Right cardiac atrium (tissue), 5 donors: ENCODE measurements at regions not wholly inside any gene's neighbourhood (a gene's known extent, or its start where the extent isn't known, plus 50 kb on each side); places are given as distances from the start of the nearest gene placed in this dataset.
"Not testable (repeated sequence)": the region's sequence is repeated elsewhere in the genome, so short reads cannot be mapped to it uniquely, and the experiment has no call there.

Source experiments
- ATAC-seq, 2 donors: fragments of 200-7000 bp; cut with Tn5 transposase; one replicate each; pipeline versions ENCODE4 v1.8.0 to v1.9.1; 2020; ENCODE audit warnings: moderate library complexity in 2 of 2, mild to moderate bottlenecking in 1 of 2
- DNase-seq, 3 donors: peaks; one replicate each; pipeline ENCODE4 v3.0.0-alpha.2; 2020
- H3K27ac ChIP-seq: one replicate; pipeline ENCODE4 v1.5.1; 2013; ENCODE audit warnings: mild to moderate bottlenecking, low read length, control low read depth, moderate library complexity
- H3K27me3 ChIP-seq: one replicate; pipeline ENCODE4 v1.6.1; 2013; ENCODE audit not compliant: control insufficient read depth, insufficient read depth
- H3K4me1 ChIP-seq: one replicate; pipeline ENCODE4 v1.6.1; 2013; ENCODE audit warnings: low read length; ENCODE audit not compliant: control insufficient read depth, insufficient read depth
- H3K4me3 ChIP-seq: one replicate; pipeline ENCODE4 v1.5.1; 2013; ENCODE audit warnings: low read length, control low read depth
- H3K9me3 ChIP-seq: one replicate; pipeline ENCODE4 v1.6.1; 2013; ENCODE audit warnings: low read length; ENCODE audit not compliant: control insufficient read depth
- WGBS: extraction: QIAGEN DNeasy Blood & Tissue Kit; methylation state at CpG from one replicate; pipeline ENCODE4 v1.1.7; 2013; 5-methylcytosine and 5-hydroxymethylcytosine counted together
- intact Hi-C, 4 donors: fragments of 100-400 bp; cut with DNase I; formaldehyde crosslinking; loops; one replicate each; pipeline versions ENCODE4 v1.11.0 to v1.14.0; 2022 to 2023
- donor health status: healthy with polysubstance abuse.
- donor health status: DM: no; HTN: yes; CAD: no.
- donor health status: DM: no; HTN: no; CAD: no.
- donor health status: DM: no; HTN: yes; CAD: no; lungs with severe emphysema.
- donor health status: DM: yes; HTN: yes; CAD: no.

DNA sequence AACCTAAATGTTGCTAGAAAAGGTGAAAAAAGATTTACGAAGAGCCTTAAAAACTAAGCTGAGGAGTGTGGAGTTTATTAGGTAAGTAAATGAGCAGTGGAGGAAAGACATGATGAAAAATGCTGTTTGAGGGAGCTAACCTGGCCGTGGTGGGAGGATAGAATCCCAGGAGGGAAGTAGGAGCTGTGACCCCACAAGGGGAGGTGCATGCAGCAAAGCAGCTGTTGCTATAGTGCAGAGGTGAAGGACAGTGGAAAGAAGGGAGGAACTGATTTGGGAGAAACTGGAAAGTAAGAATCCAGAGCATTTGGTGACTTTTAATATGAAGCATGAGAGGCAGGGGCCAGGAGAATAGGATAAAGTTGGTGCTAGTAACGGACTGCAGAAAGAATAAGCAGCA is 271.7 kb upstream of the ADGRL2 start:
- ATAC-seq (no peak), DNase-seq (no peak)
- Histone ChIP-seq H3K27ac (no peak overlapping the region), H3K9me3 (no peaks in the 10 kb centered on the region), H3K4me3 (no peak overlapping the region), H3K4me1 (peaks cover 3% of the 10 kb centered on the region), H3K27me3 (no peaks in the 10 kb centered on the region)
- WGBS: 44% methylated on average over 3 of the region's 3 CpGs
- intact Hi-C loops: no loop called here

DNA sequence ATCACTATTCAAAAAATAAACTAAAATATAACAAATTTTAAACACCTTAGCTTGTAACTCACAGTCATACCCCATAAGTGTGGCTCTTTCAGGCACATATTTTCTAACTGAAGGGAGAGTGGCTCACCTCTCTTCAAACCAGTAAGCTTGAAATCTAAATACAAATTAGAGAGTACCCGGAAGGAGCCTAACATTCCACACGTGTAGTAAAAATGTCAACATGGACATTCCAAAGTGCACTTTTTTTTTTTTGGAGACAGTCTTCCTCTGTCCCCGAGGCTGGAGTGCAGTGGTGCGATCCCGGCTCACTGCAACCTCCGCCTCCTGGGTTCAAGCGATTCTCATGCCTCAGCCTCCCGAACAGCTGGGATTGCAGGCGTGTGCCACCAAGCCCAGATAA is 275.6 kb upstream of the ADGRL2 start:
- ATAC-seq: no peak
- 80% methylated on average over 9 of the region's 9 CpGs for WGBS
- no peaks in the 10 kb centered on the region for H3K9me3 ChIP-seq
- no peak for DNase-seq
- H3K27me3 ChIP-seq: no peaks in the 10 kb centered on the region
- H3K4me3 ChIP-seq: no peak overlapping the region
- no peak overlapping the region for H3K27ac ChIP-seq
- intact Hi-C loops: no loop called here
- peaks cover 3% of the 10 kb centered on the region for H3K4me1 ChIP-seq

DNA sequence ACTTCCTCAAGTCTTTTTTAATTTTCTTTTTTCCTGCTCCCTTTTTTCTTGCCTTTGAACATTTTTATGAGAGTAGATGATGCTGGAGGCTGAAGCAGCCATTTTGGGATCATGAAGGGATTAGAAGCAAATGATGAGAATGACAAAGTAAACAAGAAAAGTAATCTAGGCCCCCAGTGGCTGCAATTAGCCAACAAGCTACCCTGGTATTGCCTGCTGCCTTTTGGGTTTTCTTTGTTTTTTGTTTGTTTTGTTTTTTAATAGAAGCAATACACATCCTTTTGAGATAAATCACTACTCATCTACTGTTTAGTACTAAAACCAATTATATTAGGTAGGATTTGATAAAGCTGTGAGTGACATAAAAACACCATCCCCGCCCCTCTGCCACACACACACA is 280.7 kb upstream of the ADGRL2 start:
- DNase-seq (no peak), ATAC-seq (no peak)
- intact Hi-C loops: no loop called here
- Histone ChIP-seq H3K4me3 (no peak overlapping the region), H3K4me1 (no peaks in the 10 kb centered on the region), H3K9me3 (no peaks in the 10 kb centered on the region), H3K27ac (no peak overlapping the region), H3K27me3 (no peaks in the 10 kb centered on the region)
- WGBS: 97% methylated on average over 1 of the region's 1 CpG

DNA sequence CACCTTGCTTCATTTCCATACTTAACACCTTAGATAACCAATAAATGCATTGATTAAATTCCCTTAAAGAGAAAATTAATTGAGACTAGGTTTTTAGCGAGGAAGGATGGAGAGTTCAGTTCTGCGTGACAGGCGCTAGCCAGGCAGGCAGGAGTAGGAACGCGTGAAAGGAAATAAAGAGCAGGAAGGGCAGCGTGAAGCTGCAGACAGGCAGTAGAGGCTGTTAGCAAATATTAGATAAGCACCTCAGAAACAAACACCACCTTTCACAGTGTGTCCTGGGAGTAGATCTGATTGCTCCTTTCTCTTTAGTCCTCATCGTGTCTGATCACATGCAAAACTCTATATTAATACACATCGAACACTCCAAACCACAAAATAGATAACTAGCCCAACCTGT is 282.7 kb upstream of the ADGRL2 start:
- Histone ChIP-seq H3K4me1 (no peaks in the 10 kb centered on the region), H3K4me3 (no peak overlapping the region), H3K27ac (no peak overlapping the region), H3K9me3 (no peaks in the 10 kb centered on the region), H3K27me3 (no peaks in the 10 kb centered on the region)
- intact Hi-C loops: no loop called here
- DNase-seq: no peak
- WGBS: 32% methylated on average over 8 of the region's 8 CpGs
- ATAC-seq: peak; percentile 45 to 82

DNA sequence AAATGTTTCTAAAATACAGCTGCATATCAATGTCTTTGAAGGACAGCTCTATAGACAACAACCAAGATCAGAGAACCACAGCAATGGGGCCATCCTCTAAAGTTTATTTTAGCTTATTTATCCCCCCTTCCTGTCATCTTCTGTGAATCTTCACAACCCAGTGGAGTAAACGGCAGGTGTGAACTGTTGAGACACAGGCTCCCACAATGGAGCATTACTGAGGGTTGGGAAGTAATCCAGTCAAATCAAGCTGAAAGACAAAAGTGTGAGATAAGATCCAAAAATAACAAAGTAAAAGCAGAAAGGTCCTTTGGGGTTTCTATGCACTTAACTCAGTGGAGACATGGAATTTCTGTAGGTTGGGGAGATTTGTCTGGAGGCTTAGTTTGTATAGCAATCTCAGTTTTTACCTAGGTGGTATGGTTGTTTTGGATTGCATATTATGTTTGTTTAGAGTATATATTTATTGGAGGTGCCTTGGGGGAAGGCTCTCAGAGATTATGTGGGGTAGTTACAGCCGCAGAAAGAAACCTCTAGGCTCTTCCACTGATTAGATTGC is 286.9 kb upstream of the ADGRL2 start:
- WGBS: 39% methylated on average over 2 of the region's 2 CpGs
- ATAC-seq (no peak), DNase-seq (no peak)
- intact Hi-C loops: no loop called here
- Histone ChIP-seq H3K4me1 (peaks cover 3% of the 10 kb centered on the region), H3K9me3 (no peaks in the 10 kb centered on the region), H3K27ac (no peak overlapping the region), H3K27me3 (no peaks in the 10 kb centered on the region), H3K4me3 (no peak overlapping the region)

DNA sequence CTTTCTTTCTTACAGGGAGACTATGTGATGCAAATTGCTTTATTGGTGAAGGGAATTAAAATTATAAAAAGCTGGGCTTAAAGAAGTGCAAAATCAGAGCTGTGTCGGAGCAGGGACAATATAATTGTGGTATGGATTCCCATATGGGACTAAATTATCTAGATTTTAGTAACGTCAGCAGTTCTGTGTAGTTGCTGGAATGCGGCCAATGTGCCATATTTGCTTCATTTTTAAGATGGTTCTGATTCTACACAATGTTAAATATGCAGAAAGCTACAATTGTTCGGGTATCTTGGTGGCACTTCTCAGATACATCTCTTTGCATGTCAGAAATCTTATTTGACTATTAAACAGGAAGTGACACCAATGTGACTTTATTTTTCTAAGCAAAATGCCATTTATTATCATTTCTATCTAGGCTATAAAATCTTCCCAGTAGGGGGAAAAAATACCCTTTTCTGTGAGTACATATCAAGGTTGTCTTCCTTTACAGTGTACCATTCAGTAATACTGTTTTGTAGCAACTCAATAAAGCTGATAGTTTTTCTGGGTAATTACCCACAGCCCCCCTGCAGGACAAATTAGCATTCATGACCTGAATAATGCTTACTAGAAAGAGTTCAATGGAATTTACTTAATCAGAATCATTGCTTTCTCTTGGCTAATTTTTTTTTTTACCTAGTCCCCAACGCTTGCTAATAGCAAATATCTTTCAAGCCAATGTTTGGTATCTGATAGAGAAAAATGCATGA is 288.3 kb upstream of the ADGRL2 start:
- DNase-seq (no peak), ATAC-seq (no peak)
- Histone ChIP-seq H3K4me1 (peaks cover 3% of the 10 kb centered on the region), H3K27me3 (no peaks in the 10 kb centered on the region), H3K27ac (no peak overlapping the region), H3K9me3 (no peaks in the 10 kb centered on the region), H3K4me3 (no peak overlapping the region)
- intact Hi-C loops: no loop called here
- WGBS: 68% methylated on average over 5 of the region's 5 CpGs

DNA sequence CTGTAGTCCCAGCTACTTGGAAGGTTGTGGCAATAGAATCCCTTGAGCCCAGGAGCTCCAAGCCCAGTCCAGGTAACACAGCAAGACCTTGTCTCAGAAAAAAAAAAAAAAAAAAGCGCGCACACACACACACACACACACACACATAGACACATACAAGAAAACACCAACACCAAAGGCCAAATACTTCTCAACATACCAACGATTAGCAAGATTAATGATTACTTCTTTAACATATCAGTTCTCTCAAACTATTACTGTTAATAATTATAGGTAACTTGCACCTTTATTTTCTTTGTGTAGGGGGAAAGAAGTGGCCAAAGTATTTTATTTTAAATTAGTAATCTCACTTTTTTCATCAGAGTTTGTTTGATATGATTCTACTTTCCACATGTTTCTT is 289.5 kb upstream of the ADGRL2 start:
- no peak for DNase-seq
- no peak overlapping the region for H3K4me3 ChIP-seq
- no peak overlapping the region for H3K27ac ChIP-seq
- no peaks in the 10 kb centered on the region for H3K27me3 ChIP-seq
- intact Hi-C loops: no loop called here
- no peak for ATAC-seq
- peaks cover 3% of the 10 kb centered on the region for H3K4me1 ChIP-seq
- H3K9me3 ChIP-seq: no peaks in the 10 kb centered on the region
- 96% methylated on average over 3 of the region's 3 CpGs for WGBS

DNA sequence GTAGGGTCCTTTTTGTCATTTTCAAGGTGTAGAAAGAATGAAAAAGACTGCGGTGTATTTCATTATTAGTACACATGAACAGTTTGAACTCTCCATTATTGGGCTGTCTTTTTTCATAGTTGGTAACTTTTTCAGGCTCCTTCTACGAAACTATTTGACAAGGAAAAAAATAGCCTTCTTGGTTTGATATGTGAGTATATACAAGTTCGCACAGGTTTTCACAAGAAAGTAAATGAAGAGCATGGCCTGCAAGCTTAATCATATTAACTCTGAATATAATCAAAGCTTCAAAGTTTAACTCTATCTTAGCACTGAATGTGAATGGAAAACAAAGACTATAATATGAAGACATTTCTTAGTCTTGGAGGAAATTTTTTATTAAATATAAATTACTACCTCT is 290.0 kb upstream of the ADGRL2 start:
- Histone ChIP-seq H3K27ac (no peak overlapping the region), H3K4me1 (peaks cover 3% of the 10 kb centered on the region), H3K9me3 (no peaks in the 10 kb centered on the region), H3K27me3 (no peaks in the 10 kb centered on the region), H3K4me3 (no peak overlapping the region)
- ATAC-seq: no peak
- WGBS: 92% methylated on average over 3 of the region's 3 CpGs
- no peak for DNase-seq
- intact Hi-C loops: no loop called here

DNA sequence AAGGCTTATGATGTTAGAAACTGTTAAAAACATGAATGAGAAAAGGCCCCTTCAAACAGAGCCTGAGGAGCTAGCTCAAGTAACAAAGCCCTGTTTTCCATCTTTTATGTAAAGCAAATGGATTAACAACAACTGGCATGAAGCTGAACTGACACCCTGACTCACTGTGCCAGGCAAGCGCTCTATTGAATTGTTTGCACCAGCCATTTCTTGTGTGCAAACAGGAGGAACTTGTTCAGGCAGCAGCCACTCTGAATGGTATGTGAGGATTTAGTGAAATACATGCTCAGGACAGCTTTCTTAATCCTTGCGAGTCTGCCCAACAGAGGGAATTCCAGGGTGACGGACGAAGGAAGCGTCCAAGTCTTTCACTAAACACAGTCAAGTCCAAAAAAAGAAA is 291.1 kb upstream of the ADGRL2 start:
- Histone ChIP-seq H3K4me3 (no peak overlapping the region), H3K27ac (no peak overlapping the region), H3K9me3 (no peaks in the 10 kb centered on the region), H3K4me1 (peaks cover 3% of the 10 kb centered on the region), H3K27me3 (no peaks in the 10 kb centered on the region)
- ATAC-seq (no peak), DNase-seq (peak in 1 of 3 donors; percentile 10)
- WGBS: 62% methylated on average over 5 of the region's 5 CpGs
- intact Hi-C loops: no loop called here

DNA sequence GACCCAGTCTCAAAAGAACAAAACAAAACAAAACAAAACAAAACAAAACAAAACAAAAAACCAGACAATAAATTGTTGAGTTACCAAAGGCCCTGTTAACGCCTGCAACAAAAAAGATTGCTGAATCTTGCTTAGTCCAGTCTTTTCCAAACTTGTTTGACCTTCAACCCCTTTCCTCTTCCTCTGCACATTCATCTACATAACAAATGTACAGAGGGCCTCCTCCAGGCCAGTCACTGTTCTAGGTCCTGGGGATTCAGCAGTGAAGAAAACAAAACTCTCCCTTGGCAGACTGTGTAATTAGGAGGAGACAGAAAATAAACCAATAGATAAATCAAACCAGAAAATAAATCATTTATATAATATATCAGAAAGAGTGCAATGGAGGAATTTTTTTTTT is 294.0 kb upstream of the ADGRL2 start:
- no peaks in the 10 kb centered on the region for H3K9me3 ChIP-seq
- no peak overlapping the region for H3K27ac ChIP-seq
- intact Hi-C loops: no loop called here
- H3K4me3 ChIP-seq: no peak overlapping the region
- ATAC-seq (no peak), DNase-seq (no peak)
- no peaks in the 10 kb centered on the region for H3K27me3 ChIP-seq
- peaks cover 3% of the 10 kb centered on the region for H3K4me1 ChIP-seq
- 89% methylated on average over 1 of the region's 1 CpG for WGBS

DNA sequence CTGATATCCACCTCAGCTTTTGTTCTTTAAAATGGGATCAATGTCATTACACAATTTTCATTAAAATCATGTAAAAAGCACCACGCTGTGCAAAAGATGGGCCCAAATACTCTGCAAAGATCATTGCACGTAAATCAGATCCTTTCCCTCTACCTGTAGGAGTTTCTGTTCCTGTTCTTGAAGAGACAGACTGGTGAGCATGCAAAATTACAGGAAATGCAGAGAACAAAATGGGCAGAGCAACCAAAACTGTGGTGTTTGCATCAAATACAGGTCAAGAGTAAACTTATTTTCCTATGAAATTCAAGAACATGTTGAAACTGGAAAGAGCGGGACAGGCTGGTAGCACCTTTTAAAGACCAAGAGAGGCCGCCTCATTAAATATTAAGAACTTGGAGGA is 294.9 kb upstream of the ADGRL2 start:
- Histone ChIP-seq H3K4me3 (no peak overlapping the region), H3K27me3 (no peaks in the 10 kb centered on the region), H3K4me1 (peaks cover 3% of the 10 kb centered on the region), H3K9me3 (no peaks in the 10 kb centered on the region), H3K27ac (no peak overlapping the region)
- ATAC-seq (no peak), DNase-seq (no peak)
- 95% methylated on average over 4 of the region's 4 CpGs for WGBS
- intact Hi-C loops: no loop called here

DNA sequence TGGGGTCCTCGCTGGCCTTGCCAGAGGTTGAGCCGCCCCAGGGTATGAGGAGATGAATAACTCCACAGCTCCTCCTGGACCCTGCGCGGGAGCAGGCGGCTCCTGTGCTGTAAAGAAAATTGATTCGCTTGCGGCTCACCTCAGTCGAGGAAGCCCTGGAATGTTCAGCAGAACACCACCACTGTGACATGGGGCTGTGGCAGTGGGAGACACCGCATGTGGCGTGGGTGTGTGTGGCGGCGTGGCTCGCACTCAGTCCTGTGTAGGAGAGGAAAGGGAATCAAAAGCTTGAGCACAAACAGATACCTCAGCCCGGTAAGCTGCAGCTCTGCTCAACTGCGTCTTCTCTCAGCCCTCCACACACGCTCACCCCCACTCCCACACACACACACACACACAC is 295.9 kb upstream of the ADGRL2 start:
- ATAC-seq, H3K4me1 ChIP-seq, H3K27ac ChIP-seq, H3K9me3 ChIP-seq, H3K4me3 ChIP-seq, intact Hi-C loops, H3K27me3 ChIP-seq: not testable (repeated sequence)
- peak in 1 of 3 donors; percentile 28 for DNase-seq
- 93% methylated on average over 14 of the region's 16 CpGs for WGBS
